Testis (tissue), 2 donors: ENCODE measurements at regions not wholly inside any gene's neighbourhood (a gene's known extent, or its start where the extent isn't known, plus 50 kb on each side); places are given as distances from the start of the nearest gene placed in this dataset.
"Not testable (repeated sequence)": the region's sequence is repeated elsewhere in the genome, so short reads cannot be mapped to it uniquely, and the experiment has no call there.

Experiments used
- POLR2A ChIP-seq: fragments of 450-650 bp; IDR thresholded peaks from one replicate; pipeline ENCODE4 v1.6.1; 2017; ENCODE audit warnings: antibody characterized with exemption, mild to moderate bottlenecking, moderate library complexity
- TF ChIP-seq, protein P1 (sequence below), 3 experiments: fragments of 450-650 bp in 2 of 3; fragments of 200-600 bp in 1 of 3; sonication (generic) in 1 of 3; IDR thresholded peaks; one replicate each; pipeline ENCODE4 v1.5.1; 2016 to 2019; ENCODE audit warnings: antibody characterized with exemption in 3 of 3, mild to moderate bottlenecking in 2 of 3, moderate library complexity in 1 of 3

DNA sequence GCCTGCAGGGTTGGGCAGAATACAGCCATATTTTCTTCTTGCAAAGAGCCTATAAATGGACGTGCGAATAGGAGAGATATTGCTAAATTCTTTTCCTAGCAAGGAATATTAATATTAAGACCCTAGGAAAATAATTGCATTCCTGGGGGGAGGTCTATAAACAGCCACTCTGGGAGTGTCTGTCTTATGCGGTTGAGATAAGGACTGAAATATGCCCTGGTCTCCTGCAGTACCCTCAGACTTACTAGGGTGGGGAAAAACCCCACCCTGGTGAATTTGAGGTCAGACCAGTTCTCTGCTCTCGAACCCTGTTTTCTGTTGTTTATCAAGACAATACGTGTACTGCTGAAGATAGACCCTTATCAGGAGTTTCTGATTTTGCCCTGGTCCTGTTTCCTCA is 74.4 kb downstream of the GBP6 start:
- TF ChIP-seq, protein P1, sequence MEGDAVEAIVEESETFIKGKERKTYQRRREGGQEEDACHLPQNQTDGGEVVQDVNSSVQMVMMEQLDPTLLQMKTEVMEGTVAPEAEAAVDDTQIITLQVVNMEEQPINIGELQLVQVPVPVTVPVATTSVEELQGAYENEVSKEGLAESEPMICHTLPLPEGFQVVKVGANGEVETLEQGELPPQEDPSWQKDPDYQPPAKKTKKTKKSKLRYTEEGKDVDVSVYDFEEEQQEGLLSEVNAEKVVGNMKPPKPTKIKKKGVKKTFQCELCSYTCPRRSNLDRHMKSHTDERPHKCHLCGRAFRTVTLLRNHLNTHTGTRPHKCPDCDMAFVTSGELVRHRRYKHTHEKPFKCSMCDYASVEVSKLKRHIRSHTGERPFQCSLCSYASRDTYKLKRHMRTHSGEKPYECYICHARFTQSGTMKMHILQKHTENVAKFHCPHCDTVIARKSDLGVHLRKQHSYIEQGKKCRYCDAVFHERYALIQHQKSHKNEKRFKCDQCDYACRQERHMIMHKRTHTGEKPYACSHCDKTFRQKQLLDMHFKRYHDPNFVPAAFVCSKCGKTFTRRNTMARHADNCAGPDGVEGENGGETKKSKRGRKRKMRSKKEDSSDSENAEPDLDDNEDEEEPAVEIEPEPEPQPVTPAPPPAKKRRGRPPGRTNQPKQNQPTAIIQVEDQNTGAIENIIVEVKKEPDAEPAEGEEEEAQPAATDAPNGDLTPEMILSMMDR (IDR thresholded peaks at IDR 0.05): not testable (repeated sequence)
- not testable (repeated sequence) for TF ChIP-seq POLR2A
